HepG2 (cell line): ENCODE measurements at regions not wholly inside any gene's neighbourhood (a gene's known extent, or its start where the extent isn't known, plus 50 kb on each side); places are given as distances from the start of the nearest gene placed in this dataset.

Source experiments
- AHR ChIP-seq: IDR thresholded peaks from 2 replicates; pipeline ENCODE4 v1.6.1; 2018; ENCODE audit warnings: missing genetic modification reagents, missing compliant biosample characterization
- DRAP1 ChIP-seq: IDR thresholded peaks from 2 replicates; pipeline ENCODE4 v1.6.1; 2016; ENCODE audit warnings: missing genetic modification reagents, missing compliant biosample characterization
- EHMT2 ChIP-seq: fragments of 200-600 bp; sonication (generic); IDR thresholded peaks from 2 replicates; pipeline ENCODE4 v1.7.0; 2017; ENCODE audit warnings: antibody characterized with exemption, low read depth, low read length, borderline replicate concordance
- ELF1 ChIP-seq: sonication (generic); formaldehyde crosslinking; IDR thresholded peaks from 2 replicates; pipeline ENCODE4 v1.4.0; 2020; ENCODE audit warnings: missing genetic modification reagents
- FIP1L1 ChIP-seq: fragments of 200-400 bp; formaldehyde crosslinking; IDR thresholded peaks from 2 replicates; pipeline ENCODE4 v1.6.1; 2018; ENCODE audit warnings: low read depth, mild to moderate bottlenecking, low read length, moderate library complexity, borderline replicate concordance; ENCODE audit not compliant: insufficient read depth
- FOXO1 ChIP-seq: sonication (generic); formaldehyde crosslinking; IDR thresholded peaks from 2 replicates; pipeline ENCODE4 v1.4.0; 2020; ENCODE audit warnings: missing genetic modification reagents
- GTF2F1 ChIP-seq: fragments of 150-350 bp; IDR thresholded peaks from 2 replicates; pipeline ENCODE4 v1.6.1; 2014; ENCODE audit warnings: low read length
- HHEX ChIP-seq: IDR thresholded peaks from 2 replicates; pipeline ENCODE4 v1.6.1; 2016; ENCODE audit warnings: control low read depth
- JUND ChIP-seq: sonication (generic); formaldehyde crosslinking; IDR thresholded peaks from 2 replicates; pipeline ENCODE4 v1.8.0; 2022; ENCODE audit warnings: mild to moderate bottlenecking, missing genetic modification reagents
- MEIS1 ChIP-seq: sonication (generic); formaldehyde crosslinking; IDR thresholded peaks from 2 replicates; pipeline ENCODE4 v1.9.0; 2021; ENCODE audit warnings: mild to moderate bottlenecking, missing genetic modification reagents, moderate library complexity, borderline replicate concordance
- TMF1 ChIP-seq: sonication (generic); formaldehyde crosslinking; IDR thresholded peaks from 2 replicates; pipeline ENCODE4 v1.8.1; 2022; ENCODE audit warnings: low read depth, missing genetic modification reagents
- ZMYM4 ChIP-seq: sonication (generic); formaldehyde crosslinking; IDR thresholded peaks from 2 replicates; pipeline ENCODE4 v1.8.1; 2023; ENCODE audit warnings: mild to moderate bottlenecking, missing genetic modification reagents
- ZNF30 ChIP-seq: sonication (generic); formaldehyde crosslinking; IDR thresholded peaks from 2 replicates; pipeline ENCODE4 v1.5.0; 2020; ENCODE audit warnings: mild to moderate bottlenecking, missing genetic modification reagents
- ZNF350 ChIP-seq: sonication (generic); formaldehyde crosslinking; IDR thresholded peaks from 2 replicates; pipeline ENCODE4 v1.4.0; 2020; ENCODE audit warnings: mild to moderate bottlenecking, low read depth, missing genetic modification reagents, borderline replicate concordance
- ZNF607 ChIP-seq: sonication (generic); formaldehyde crosslinking; IDR thresholded peaks from 2 replicates; pipeline ENCODE4 v1.5.1; 2020; ENCODE audit warnings: missing genetic modification reagents, mild to moderate bottlenecking, borderline replicate concordance
- ZNF75D ChIP-seq: sonication (generic); formaldehyde crosslinking; IDR thresholded peaks from 2 replicates; pipeline ENCODE4 v1.8.1; 2023; ENCODE audit warnings: missing genetic modification reagents, mild to moderate bottlenecking, borderline replicate concordance
- ZSCAN20 ChIP-seq: sonication (generic); formaldehyde crosslinking; IDR thresholded peaks from 2 replicates; pipeline ENCODE4 v1.4.0; 2020; ENCODE audit warnings: missing genetic modification reagents, mild to moderate bottlenecking, borderline replicate concordance
- ZSCAN29 ChIP-seq: sonication (generic); formaldehyde crosslinking; conservative IDR thresholded peaks from 2 replicates; pipeline ENCODE4 v1.4.0; 2020; ENCODE audit warnings: mild to moderate bottlenecking, missing genetic modification reagents
- TF ChIP-seq, protein P1 (sequence below): sonication (generic); formaldehyde crosslinking; IDR thresholded peaks from 2 replicates; pipeline ENCODE4 v1.5.1; 2020; ENCODE audit warnings: missing genetic modification reagents, mild to moderate bottlenecking, borderline replicate concordance
- TF ChIP-seq, protein P2 (sequence below): sonication (generic); formaldehyde crosslinking; IDR thresholded peaks from 2 replicates; pipeline ENCODE4 v1.8.1; 2023; ENCODE audit warnings: mild to moderate bottlenecking, moderate library complexity, missing genetic modification reagents
- TF ChIP-seq, protein P3 (sequence below): IDR thresholded peaks from 2 replicates; pipeline ENCODE4 v1.6.1; 2012; ENCODE audit warnings: inconsistent platforms
- TF ChIP-seq, protein P4 (sequence below): sonication (generic); formaldehyde crosslinking; IDR thresholded peaks from 2 replicates; pipeline ENCODE4 v1.4.0; 2020; ENCODE audit warnings: mild to moderate bottlenecking, missing genetic modification reagents
- TF ChIP-seq, protein P5 (sequence below): sonication (generic); formaldehyde crosslinking; IDR thresholded peaks from 2 replicates; pipeline ENCODE4 v1.5.0; 2020; ENCODE audit warnings: mild to moderate bottlenecking, missing genetic modification reagents

- TF ChIP-seq, protein P1, sequence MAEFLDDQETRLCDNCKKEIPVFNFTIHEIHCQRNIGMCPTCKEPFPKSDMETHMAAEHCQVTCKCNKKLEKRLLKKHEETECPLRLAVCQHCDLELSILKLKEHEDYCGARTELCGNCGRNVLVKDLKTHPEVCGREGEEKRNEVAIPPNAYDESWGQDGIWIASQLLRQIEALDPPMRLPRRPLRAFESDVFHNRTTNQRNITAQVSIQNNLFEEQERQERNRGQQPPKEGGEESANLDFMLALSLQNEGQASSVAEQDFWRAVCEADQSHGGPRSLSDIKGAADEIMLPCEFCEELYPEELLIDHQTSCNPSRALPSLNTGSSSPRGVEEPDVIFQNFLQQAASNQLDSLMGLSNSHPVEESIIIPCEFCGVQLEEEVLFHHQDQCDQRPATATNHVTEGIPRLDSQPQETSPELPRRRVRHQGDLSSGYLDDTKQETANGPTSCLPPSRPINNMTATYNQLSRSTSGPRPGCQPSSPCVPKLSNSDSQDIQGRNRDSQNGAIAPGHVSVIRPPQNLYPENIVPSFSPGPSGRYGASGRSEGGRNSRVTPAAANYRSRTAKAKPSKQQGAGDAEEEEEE (CRISPR knock-in tag), result no peak
- no peak for TF ChIP-seq TMF1 (CRISPR knock-in tag)
- TF ChIP-seq, protein P2, sequence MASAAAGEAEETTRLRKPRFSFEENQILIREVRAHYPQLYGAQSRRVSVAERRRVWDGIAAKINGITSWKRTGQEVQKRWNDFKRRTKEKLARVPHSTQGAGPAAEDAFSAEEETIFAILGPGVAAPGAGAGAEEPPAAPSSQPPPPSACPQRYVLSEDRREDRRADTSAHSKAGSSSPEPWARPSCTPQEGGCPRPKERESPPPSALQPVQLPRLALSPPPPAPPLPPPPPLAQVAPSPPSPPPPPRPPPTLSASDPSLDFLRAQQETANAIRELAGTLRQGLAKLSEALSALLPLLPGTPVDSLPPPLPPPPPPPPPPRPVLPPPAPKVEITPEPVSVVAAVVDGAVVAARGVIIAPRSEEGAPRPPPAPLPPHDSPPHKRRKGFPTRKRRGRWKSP (CRISPR knock-in tag), result 0 out of 2 replicates have a peak, but pooled peaks have one; percentile 37
- TF ChIP-seq FIP1L1, result no peak
- no peak for TF ChIP-seq ZNF607 (CRISPR knock-in tag)
- TF ChIP-seq EHMT2, result no peak
- TF ChIP-seq ZNF75D (CRISPR knock-in tag), result no peak
- peak; percentile 55 for TF ChIP-seq ZMYM4
- TF ChIP-seq HHEX, result peak; percentile 46; the same call in 1 of the 2 replicates
- TF ChIP-seq JUND (CRISPR knock-in tag), result no peak
- TF ChIP-seq FOXO1 (CRISPR knock-in tag), result peak; percentile 81; the same call in 1 of the 2 replicates
- no peak for TF ChIP-seq ZNF30 (CRISPR knock-in tag)
- TF ChIP-seq, protein P3, sequence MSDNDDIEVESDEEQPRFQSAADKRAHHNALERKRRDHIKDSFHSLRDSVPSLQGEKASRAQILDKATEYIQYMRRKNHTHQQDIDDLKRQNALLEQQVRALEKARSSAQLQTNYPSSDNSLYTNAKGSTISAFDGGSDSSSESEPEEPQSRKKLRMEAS, result peak; percentile 26; the same call in 1 of the 2 replicates
- no peak for TF ChIP-seq ZSCAN20 (CRISPR knock-in tag)
- no peak for TF ChIP-seq ELF1 (CRISPR knock-in tag)
- TF ChIP-seq, protein P4, sequence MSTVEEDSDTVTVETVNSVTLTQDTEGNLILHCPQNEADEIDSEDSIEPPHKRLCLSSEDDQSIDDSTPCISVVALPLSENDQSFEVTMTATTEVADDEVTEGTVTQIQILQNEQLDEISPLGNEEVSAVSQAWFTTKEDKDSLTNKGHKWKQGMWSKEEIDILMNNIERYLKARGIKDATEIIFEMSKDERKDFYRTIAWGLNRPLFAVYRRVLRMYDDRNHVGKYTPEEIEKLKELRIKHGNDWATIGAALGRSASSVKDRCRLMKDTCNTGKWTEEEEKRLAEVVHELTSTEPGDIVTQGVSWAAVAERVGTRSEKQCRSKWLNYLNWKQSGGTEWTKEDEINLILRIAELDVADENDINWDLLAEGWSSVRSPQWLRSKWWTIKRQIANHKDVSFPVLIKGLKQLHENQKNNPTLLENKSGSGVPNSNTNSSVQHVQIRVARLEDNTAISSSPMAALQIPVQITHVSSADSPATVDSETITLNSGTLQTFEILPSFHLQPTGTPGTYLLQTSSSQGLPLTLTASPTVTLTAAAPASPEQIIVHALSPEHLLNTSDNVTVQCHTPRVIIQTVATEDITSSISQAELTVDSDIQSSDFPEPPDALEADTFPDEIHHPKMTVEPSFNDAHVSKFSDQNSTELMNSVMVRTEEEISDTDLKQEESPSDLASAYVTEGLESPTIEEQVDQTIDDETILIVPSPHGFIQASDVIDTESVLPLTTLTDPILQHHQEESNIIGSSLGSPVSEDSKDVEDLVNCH (CRISPR knock-in tag), result no peak
- TF ChIP-seq AHR, result no peak
- TF ChIP-seq MEIS1 (CRISPR knock-in tag), result peak; percentile 78; the same call in 1 of the 2 replicates
- no peak for TF ChIP-seq GTF2F1
- peak; percentile 46; the same call in 1 of the 2 replicates for TF ChIP-seq DRAP1
- TF ChIP-seq ZNF350 (CRISPR knock-in tag), result no peak
- TF ChIP-seq, protein P5, sequence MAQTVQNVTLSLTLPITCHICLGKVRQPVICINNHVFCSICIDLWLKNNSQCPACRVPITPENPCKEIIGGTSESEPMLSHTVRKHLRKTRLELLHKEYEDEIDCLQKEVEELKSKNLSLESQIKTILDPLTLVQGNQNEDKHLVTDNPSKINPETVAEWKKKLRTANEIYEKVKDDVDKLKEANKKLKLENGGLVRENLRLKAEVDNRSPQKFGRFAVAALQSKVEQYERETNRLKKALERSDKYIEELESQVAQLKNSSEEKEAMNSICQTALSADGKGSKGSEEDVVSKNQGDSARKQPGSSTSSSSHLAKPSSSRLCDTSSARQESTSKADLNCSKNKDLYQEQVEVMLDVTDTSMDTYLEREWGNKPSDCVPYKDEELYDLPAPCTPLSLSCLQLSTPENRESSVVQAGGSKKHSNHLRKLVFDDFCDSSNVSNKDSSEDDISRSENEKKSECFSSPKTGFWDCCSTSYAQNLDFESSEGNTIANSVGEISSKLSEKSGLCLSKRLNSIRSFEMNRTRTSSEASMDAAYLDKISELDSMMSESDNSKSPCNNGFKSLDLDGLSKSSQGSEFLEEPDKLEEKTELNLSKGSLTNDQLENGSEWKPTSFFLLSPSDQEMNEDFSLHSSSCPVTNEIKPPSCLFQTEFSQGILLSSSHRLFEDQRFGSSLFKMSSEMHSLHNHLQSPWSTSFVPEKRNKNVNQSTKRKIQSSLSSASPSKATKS (CRISPR knock-in tag), result no peak
- no peak for TF ChIP-seq ZSCAN29 (CRISPR knock-in tag)
Measured at GRCh38 chr12:115094163-115094816, 410.3 kb upstream of the TBX3 start (continued).
